CD14-positive monocyte (primary cell): ENCODE measurements at regions not wholly inside any gene's neighbourhood (a gene's known extent, or its start where the extent isn't known, plus 50 kb on each side); places are given as distances from the start of the nearest gene placed in this dataset.

Experiments
- DNase-seq, 3 donors: peaks; one replicate each; pipeline ENCODE4 v3.0.0-alpha.2; 2011 to 2022
- H2AFZ ChIP-seq: 2 replicates; pipeline ENCODE4 v1.6.0; 2012; ENCODE audit warnings: mild to moderate bottlenecking, low read depth, low read length, inconsistent platforms; ENCODE audit not compliant: insufficient read depth, poor library complexity, severe bottlenecking
- H3K27ac ChIP-seq, 2 donors: 1 replicate in 1 of 2; 2 replicates in 1 of 2; pipeline ENCODE4 v1.5.1; 2012 to 2013; ENCODE audit warnings: low read length in 2 of 2, control low read depth in 1 of 2, inconsistent platforms in 1 of 2, low read depth in 1 of 2, mild to moderate bottlenecking in 1 of 2
- H3K27me3 ChIP-seq, 2 donors: one replicate each; pipeline versions ENCODE4 v1.6.0 to v1.6.1; 2011 to 2013; ENCODE audit warnings: low read length in 2 of 2; ENCODE audit not compliant: control insufficient read depth in 2 of 2, insufficient read depth in 2 of 2
- H3K36me3 ChIP-seq, 2 donors: replicated peaks in 1 of 2; 1 replicate in 1 of 2; 2 replicates in 1 of 2; pipeline versions ENCODE4 v1.5.1 to v1.6.1; 2012 to 2013; ENCODE audit warnings: low read length in 2 of 2, control low read depth in 1 of 2, inconsistent platforms in 1 of 2, mild to moderate bottlenecking in 1 of 2; ENCODE audit not compliant: insufficient read depth in 2 of 2, control insufficient read depth in 1 of 2
- H3K4me1 ChIP-seq, 2 donors: 1 replicate in 1 of 2; 2 replicates in 1 of 2; pipeline versions ENCODE4 v1.5.1 to v1.6.1; 2012 to 2013; ENCODE audit warnings: low read length in 2 of 2, control low read depth in 1 of 2, inconsistent platforms in 1 of 2, mild to moderate bottlenecking in 1 of 2, moderate library complexity in 1 of 2; ENCODE audit not compliant: insufficient read depth in 2 of 2, control insufficient read depth in 1 of 2
- H3K4me2 ChIP-seq: replicated peaks from 2 replicates; pipeline ENCODE3; 2012; ENCODE audit warnings: low read length, moderate library complexity, mild to moderate bottlenecking; ENCODE audit not compliant: poor library complexity, severe bottlenecking; ENCODE audit errors: extremely low read depth
- H3K4me3 ChIP-seq, 3 experiments: fragments of 200-600 bp in 1 of 3; sonication (generic) in 1 of 3; replicated peaks in 1 of 3; 1 replicate in 2 of 3; 2 replicates in 1 of 3; pipeline ENCODE4 v1.5.1; 2011 to 2013; ENCODE audit warnings: low read length in 3 of 3, mild to moderate bottlenecking in 3 of 3, control low read depth in 2 of 3, low read depth in 2 of 3, inconsistent platforms in 1 of 3, moderate library complexity in 1 of 3
- H3K79me2 ChIP-seq: 2 replicates; pipeline ENCODE4 v1.6.0; 2012; ENCODE audit warnings: mild to moderate bottlenecking, control low read depth, inconsistent platforms, low read length, moderate library complexity; ENCODE audit not compliant: insufficient read depth
- H3K9ac ChIP-seq: 2 replicates; pipeline ENCODE4 v1.6.0; 2017; ENCODE audit warnings: low read length, mild to moderate bottlenecking; ENCODE audit not compliant: insufficient read depth, poor library complexity, severe bottlenecking
- H3K9me3 ChIP-seq, 2 donors: replicated peaks in 1 of 2; 1 replicate in 1 of 2; 2 replicates in 1 of 2; pipeline versions ENCODE4 v1.5.1 to v1.6.1; 2012 to 2013; ENCODE audit warnings: low read length in 2 of 2, control low read depth in 1 of 2; ENCODE audit not compliant: control insufficient read depth in 1 of 2, insufficient read depth in 1 of 2
- H4K20me1 ChIP-seq: 2 replicates; pipeline ENCODE4 v1.6.0; 2012; ENCODE audit warnings: mild to moderate bottlenecking, low read length, control low read depth, moderate library complexity; ENCODE audit not compliant: insufficient read depth
- H3K27ac Mint-ChIP-seq, 7 donors: one replicate each; pipeline ENCODE4 v1.8.0; 2020; ENCODE audit warnings: mild to moderate bottlenecking in 7 of 7, mixed read lengths in 7 of 7, moderate library complexity in 6 of 7, inconsistent platforms in 2 of 7
- H3K27me3 Mint-ChIP-seq, 3 donors: one replicate each; pipeline ENCODE4 v1.8.0; 2021 to 2022; ENCODE audit warnings: low read depth in 3 of 3, mild to moderate bottlenecking in 3 of 3, mixed read lengths in 3 of 3, moderate library complexity in 3 of 3, inconsistent platforms in 1 of 3
- H3K36me3 Mint-ChIP-seq, 2 donors: one replicate each; pipeline ENCODE4 v1.8.0; 2020; ENCODE audit warnings: mixed read lengths in 2 of 2, inconsistent platforms in 1 of 2, mild to moderate bottlenecking in 1 of 2
- H3K4me1 Mint-ChIP-seq: one replicate; pipeline ENCODE4 v1.8.0; 2020; ENCODE audit warnings: mild to moderate bottlenecking, mixed read lengths
- H3K4me3 Mint-ChIP-seq, 2 donors: one replicate each; pipeline ENCODE4 v1.8.0; 2020; ENCODE audit warnings: mild to moderate bottlenecking in 2 of 2, mixed read lengths in 2 of 2, moderate library complexity in 1 of 2
- H3K9me3 Mint-ChIP-seq, 7 donors: one replicate each; pipeline ENCODE4 v1.8.0; 2020 to 2022; ENCODE audit warnings: mixed read lengths in 7 of 7, mild to moderate bottlenecking in 6 of 7, moderate library complexity in 6 of 7, inconsistent platforms in 2 of 7
- CTCF ChIP-seq: fragments of 200-600 bp; IDR thresholded peaks from one replicate; pipeline ENCODE4 v1.8.0; 2022; ENCODE audit warnings: antibody characterized with exemption, mild to moderate bottlenecking
- WGBS: methylation state at CpG from one replicate; pipeline ENCODE4 v1.1.5; 2013; ENCODE audit warnings: missing lambda C conversion rate; ENCODE audit not compliant: insufficient coverage; 5-methylcytosine and 5-hydroxymethylcytosine counted together
- intact Hi-C, 2 donors: fragments of 100-400 bp; cut with micrococcal nuclease; formaldehyde crosslinking; loops; one replicate each; pipeline versions ENCODE4 v1.15.0 to v1.15.1; 2023

DNA sequence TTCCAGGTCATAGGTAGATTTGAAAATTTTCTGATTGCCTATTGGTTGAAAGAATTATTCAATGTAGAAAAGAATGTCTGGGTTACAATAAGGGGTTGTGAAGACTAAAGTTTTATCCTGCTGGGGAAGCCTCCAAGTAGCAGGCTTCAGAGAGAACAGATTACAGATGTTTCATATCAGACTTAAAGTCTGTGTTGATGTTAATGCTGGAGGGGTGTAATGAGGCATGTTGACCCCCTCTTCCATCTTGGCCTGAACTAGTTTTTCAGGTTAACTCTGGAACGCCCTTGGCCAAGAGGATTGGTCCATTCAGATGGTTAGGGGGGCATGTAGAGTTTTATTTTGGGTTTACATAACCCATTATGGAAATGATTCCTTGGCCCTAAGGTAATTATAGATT lies 356.2 kb downstream of the UTRN start:
- no peak overlapping the region for H3K27ac ChIP-seq
- no peaks in the 10 kb centered on the region for H4K20me1 ChIP-seq
- peaks cover 0 to 4% (median 0%) of the 10 kb centered on the region in 7 donors for H3K9me3 Mint-ChIP-seq
- TF ChIP-seq CTCF = no peak
- no peaks in the 10 kb centered on the region for H3K9me3 ChIP-seq
- no peak overlapping the region for H3K4me3 Mint-ChIP-seq
- H3K4me1 Mint-ChIP-seq = peaks cover 36% of the 10 kb centered on the region
- H3K27me3 ChIP-seq = no peaks in the 10 kb centered on the region
- intact Hi-C loops = no loop called here
- peaks cover 3 to 12% of the 10 kb centered on the region in 2 donors for H3K36me3 Mint-ChIP-seq
- H3K27ac Mint-ChIP-seq = no peak overlapping the region
- H3K27me3 Mint-ChIP-seq = no peaks in the 10 kb centered on the region
- no peaks in the 10 kb centered on the region for H3K36me3 ChIP-seq
- no peak overlapping the region for H3K4me3 ChIP-seq
- H3K4me1 ChIP-seq = peaks cover 19 to 30% of the 10 kb centered on the region in 2 donors
- DNase-seq = no peak
- no peak overlapping the region for H3K4me2 ChIP-seq
- H2AFZ ChIP-seq = no peak overlapping the region
- peaks cover 20% of the 10 kb centered on the region for H3K79me2 ChIP-seq
- H3K9ac ChIP-seq = no peak overlapping the region
- WGBS = 100% methylated on average over 1 of the region's 1 CpG

DNA sequence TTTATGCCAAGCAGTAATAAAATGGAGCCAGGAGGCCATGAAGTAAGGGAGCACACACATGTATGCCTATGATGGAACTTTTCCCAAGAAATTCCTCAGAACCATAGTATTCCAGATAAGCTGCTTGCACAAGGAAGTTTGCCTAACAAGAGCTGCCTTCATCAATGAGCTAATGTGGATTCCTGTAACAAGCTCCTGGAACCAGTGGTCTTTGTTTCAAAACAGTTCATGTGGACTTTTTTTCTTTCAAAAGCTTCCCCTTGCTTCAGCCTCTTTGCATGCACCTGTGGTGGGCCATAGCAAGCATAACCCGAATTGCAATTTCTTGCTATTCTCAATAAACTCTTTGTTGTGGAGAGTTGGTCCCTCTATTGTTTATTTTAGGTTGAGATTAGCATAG lies 359.6 kb downstream of the UTRN start:
- no peaks in the 10 kb centered on the region for H3K36me3 ChIP-seq
- Mint-ChIP-seq H3K27me3 (no peaks in the 10 kb centered on the region), H3K36me3 (peaks cover 4 to 8% of the 10 kb centered on the region in 2 donors), H3K27ac (no peak overlapping the region), H3K9me3 (peaks cover 0 to 1% (median 0%) of the 10 kb centered on the region in 7 donors), H3K4me3 (no peak overlapping the region), H3K4me1 (peaks cover 22% of the 10 kb centered on the region)
- no peaks in the 10 kb centered on the region for H4K20me1 ChIP-seq
- no peaks in the 10 kb centered on the region for H3K9me3 ChIP-seq
- intact Hi-C loops = no loop called here
- no peaks in the 10 kb centered on the region for H3K27me3 ChIP-seq
- no peak overlapping the region for H3K9ac ChIP-seq
- no peak for DNase-seq
- H3K4me2 ChIP-seq = no peak overlapping the region
- H3K79me2 ChIP-seq = peaks cover 1% of the 10 kb centered on the region
- no peak overlapping the region for H2AFZ ChIP-seq
- H3K27ac ChIP-seq = no peak overlapping the region
- no peak for TF ChIP-seq CTCF
- H3K4me3 ChIP-seq = no peak overlapping the region
- WGBS = no CpG with 5 or more reads among the region's 1 CpG
- H3K4me1 ChIP-seq = peaks cover 2 to 3% of the 10 kb centered on the region in 2 donors
